Astrocyte (in vitro differentiated cells and primary cell): ENCODE measurements at regions not wholly inside any gene's neighbourhood (a gene's known extent, or its start where the extent isn't known, plus 50 kb on each side); places are given as distances from the start of the nearest gene placed in this dataset.

Source experiments
- DNase-seq: peaks from one replicate; pipeline ENCODE4 v3.0.0-alpha.2; 2010; ENCODE audit warnings: low read depth
- FAIRE-seq: peaks from 2 replicates; lab custom pipeline; 2011; peaks lifted over from hg19 to GRCh38; lab: Jason Lieb, UNC
- H2AFZ ChIP-seq: 2 replicates; pipeline ENCODE4 v1.6.0; 2012; ENCODE audit warnings: low read depth, low read length, inconsistent platforms
- H3K27ac ChIP-seq: 2 replicates; pipeline ENCODE4 v1.5.1; 2011; ENCODE audit warnings: low read depth, low read length, inconsistent platforms
- H3K27me3 ChIP-seq: 2 replicates; pipeline ENCODE4 v1.6.0; 2011; ENCODE audit warnings: low read length, inconsistent platforms; ENCODE audit not compliant: insufficient read depth
- H3K36me3 ChIP-seq: 2 replicates; pipeline ENCODE4 v1.5.1; 2011; ENCODE audit warnings: low read length, inconsistent platforms; ENCODE audit not compliant: insufficient read depth
- H3K4me1 ChIP-seq: 2 replicates; pipeline ENCODE4 v1.5.1; 2011; ENCODE audit warnings: low read length, inconsistent platforms; ENCODE audit not compliant: insufficient read depth
- H3K4me2 ChIP-seq: 2 replicates; pipeline ENCODE4 v1.6.0; 2012; ENCODE audit warnings: low read length, inconsistent platforms
- H3K4me3 ChIP-seq: 2 replicates; pipeline ENCODE4 v1.5.1; 2011; ENCODE audit warnings: low read depth, mild to moderate bottlenecking, low read length, inconsistent platforms; ENCODE audit not compliant: insufficient read depth
- H3K79me2 ChIP-seq: 2 replicates; pipeline ENCODE4 v1.6.0; 2012; ENCODE audit warnings: mild to moderate bottlenecking, low read length, inconsistent platforms; ENCODE audit not compliant: insufficient read depth
- H3K9ac ChIP-seq: 2 replicates; pipeline ENCODE4 v1.6.0; 2012; ENCODE audit warnings: mild to moderate bottlenecking, low read length, inconsistent platforms
- H3K9me3 ChIP-seq: 2 replicates; pipeline ENCODE4 v1.5.1; 2012; ENCODE audit warnings: low read depth, mild to moderate bottlenecking, low read length, inconsistent platforms; ENCODE audit not compliant: insufficient read depth
- H4K20me1 ChIP-seq: 2 replicates; pipeline ENCODE4 v1.6.0; 2012; ENCODE audit warnings: low read length, inconsistent platforms; ENCODE audit not compliant: insufficient read depth
- H3K27ac Mint-ChIP-seq: one replicate; pipeline ENCODE4 v1.8.0; 2021; ENCODE audit warnings: mild to moderate bottlenecking, mixed read lengths; ENCODE audit not compliant: unreplicated experiment
- H3K27me3 Mint-ChIP-seq: one replicate; pipeline ENCODE4 v1.8.0; 2021; ENCODE audit warnings: low read depth, mixed read lengths; ENCODE audit not compliant: unreplicated experiment
- H3K36me3 Mint-ChIP-seq: one replicate; pipeline ENCODE4 v1.8.0; 2021; ENCODE audit warnings: low read depth, mixed read lengths; ENCODE audit not compliant: unreplicated experiment
- H3K4me1 Mint-ChIP-seq: one replicate; pipeline ENCODE4 v1.8.0; 2021; ENCODE audit warnings: low read depth, mixed read lengths; ENCODE audit not compliant: unreplicated experiment
- H3K4me3 Mint-ChIP-seq: one replicate; pipeline ENCODE4 v1.8.0; 2021; ENCODE audit warnings: mild to moderate bottlenecking, moderate library complexity, mixed read lengths; ENCODE audit not compliant: unreplicated experiment
- H3K9me3 Mint-ChIP-seq: one replicate; pipeline ENCODE4 v1.8.0; 2021; ENCODE audit warnings: mild to moderate bottlenecking, mixed read lengths; ENCODE audit not compliant: unreplicated experiment
- EZH2 ChIP-seq: IDR thresholded peaks from 2 replicates; pipeline ENCODE4 v1.6.1; 2012; ENCODE audit warnings: mild to moderate bottlenecking, low read length, inconsistent platforms; ENCODE audit not compliant: insufficient read depth
- TF ChIP-seq, protein P1 (sequence below): IDR thresholded peaks from 2 replicates; pipeline ENCODE4 v1.5.1; 2011; ENCODE audit warnings: low read depth, mild to moderate bottlenecking, inconsistent platforms, low read length, moderate library complexity; ENCODE audit not compliant: insufficient read depth

DNA sequence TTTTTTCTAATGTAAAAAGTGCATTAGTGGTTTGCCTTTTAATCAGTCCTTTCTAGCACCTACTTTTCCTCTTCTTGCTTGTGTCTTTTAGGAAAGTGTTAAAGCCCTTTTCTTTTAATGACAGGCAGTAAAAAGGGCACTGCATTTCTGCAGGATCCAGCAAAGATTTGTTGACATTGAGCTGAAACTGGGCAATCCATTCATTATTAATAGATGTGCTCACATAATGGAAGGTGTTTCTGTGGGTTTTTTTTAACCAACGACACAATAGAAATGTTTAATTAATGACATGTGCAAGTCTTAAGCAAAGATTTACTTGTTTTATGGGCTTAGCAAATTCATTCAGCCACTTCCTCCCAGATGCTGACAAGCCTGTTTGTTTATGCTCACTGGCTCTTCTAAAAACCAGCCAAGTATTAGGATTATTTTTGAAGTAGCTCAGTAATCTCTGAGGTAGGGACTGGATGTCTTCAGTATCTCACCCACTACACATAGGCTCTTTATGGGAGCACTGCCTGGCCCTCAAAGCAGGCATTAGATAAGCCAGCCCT lies 1201.1 kb downstream of the SORCS1 start:
- Histone ChIP-seq H3K4me2 (no peak overlapping the region), H3K79me2 (no peaks in the 10 kb centered on the region), H2AFZ (no peak overlapping the region), H4K20me1 (no peaks in the 10 kb centered on the region), H3K27ac (no peak overlapping the region), H3K36me3 (no peaks in the 10 kb centered on the region), H3K9ac (no peak overlapping the region), H3K4me3 (no peak overlapping the region), H3K27me3 (no peaks in the 10 kb centered on the region), H3K9me3 (no peaks in the 10 kb centered on the region), H3K4me1 (no peaks in the 10 kb centered on the region)
- Mint-ChIP-seq H3K27ac (no peak overlapping the region), H3K4me1 (no peaks in the 10 kb centered on the region), H3K4me3 (no peak overlapping the region), H3K36me3 (no peaks in the 10 kb centered on the region), H3K27me3 (no peaks in the 10 kb centered on the region), H3K9me3 (no peaks in the 10 kb centered on the region)
- FAIRE-seq: no peak
- no peak for DNase-seq
- TF ChIP-seq, protein P1, sequence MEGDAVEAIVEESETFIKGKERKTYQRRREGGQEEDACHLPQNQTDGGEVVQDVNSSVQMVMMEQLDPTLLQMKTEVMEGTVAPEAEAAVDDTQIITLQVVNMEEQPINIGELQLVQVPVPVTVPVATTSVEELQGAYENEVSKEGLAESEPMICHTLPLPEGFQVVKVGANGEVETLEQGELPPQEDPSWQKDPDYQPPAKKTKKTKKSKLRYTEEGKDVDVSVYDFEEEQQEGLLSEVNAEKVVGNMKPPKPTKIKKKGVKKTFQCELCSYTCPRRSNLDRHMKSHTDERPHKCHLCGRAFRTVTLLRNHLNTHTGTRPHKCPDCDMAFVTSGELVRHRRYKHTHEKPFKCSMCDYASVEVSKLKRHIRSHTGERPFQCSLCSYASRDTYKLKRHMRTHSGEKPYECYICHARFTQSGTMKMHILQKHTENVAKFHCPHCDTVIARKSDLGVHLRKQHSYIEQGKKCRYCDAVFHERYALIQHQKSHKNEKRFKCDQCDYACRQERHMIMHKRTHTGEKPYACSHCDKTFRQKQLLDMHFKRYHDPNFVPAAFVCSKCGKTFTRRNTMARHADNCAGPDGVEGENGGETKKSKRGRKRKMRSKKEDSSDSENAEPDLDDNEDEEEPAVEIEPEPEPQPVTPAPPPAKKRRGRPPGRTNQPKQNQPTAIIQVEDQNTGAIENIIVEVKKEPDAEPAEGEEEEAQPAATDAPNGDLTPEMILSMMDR: no peak
- no peak for TF ChIP-seq EZH2

DNA sequence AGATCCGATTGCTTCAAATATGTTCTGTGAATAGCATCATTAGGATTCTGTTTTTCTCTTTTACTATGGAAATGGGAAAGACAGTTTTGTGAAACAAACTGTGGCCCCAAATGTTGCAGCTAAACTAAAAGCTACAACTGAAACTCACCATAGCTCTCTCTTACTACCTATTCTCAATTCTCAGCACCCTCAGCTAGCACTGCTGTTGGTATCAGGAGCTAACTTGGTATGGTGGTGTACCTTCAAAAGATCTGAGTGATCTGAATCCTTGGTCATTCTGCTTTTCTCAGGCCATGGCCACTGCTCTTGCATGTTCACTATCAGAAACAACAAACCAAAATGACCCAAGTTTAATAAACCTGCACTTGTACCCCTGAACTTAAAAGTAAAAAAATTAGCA lies 1208.0 kb downstream of the SORCS1 start:
- no peak overlapping the region for H3K9ac ChIP-seq
- TF ChIP-seq, protein P1: no peak
- TF ChIP-seq EZH2: no peak
- Mint-ChIP-seq H3K27ac (no peak overlapping the region), H3K9me3 (no peaks in the 10 kb centered on the region), H3K27me3 (peaks cover 8% of the 10 kb centered on the region), H3K4me1 (peaks cover 8% of the 10 kb centered on the region), H3K36me3 (no peaks in the 10 kb centered on the region), H3K4me3 (no peak overlapping the region)
- H2AFZ ChIP-seq: no peak overlapping the region
- no peak overlapping the region for H3K4me3 ChIP-seq
- FAIRE-seq (no peak), DNase-seq (no peak)
- no peaks in the 10 kb centered on the region for H3K27me3 ChIP-seq
- H4K20me1 ChIP-seq: no peaks in the 10 kb centered on the region
- no peak overlapping the region for H3K27ac ChIP-seq
- no peaks in the 10 kb centered on the region for H3K36me3 ChIP-seq
- peaks cover 5% of the 10 kb centered on the region for H3K4me1 ChIP-seq
- no peaks in the 10 kb centered on the region for H3K79me2 ChIP-seq
- H3K4me2 ChIP-seq: no peak overlapping the region
- no peaks in the 10 kb centered on the region for H3K9me3 ChIP-seq

DNA sequence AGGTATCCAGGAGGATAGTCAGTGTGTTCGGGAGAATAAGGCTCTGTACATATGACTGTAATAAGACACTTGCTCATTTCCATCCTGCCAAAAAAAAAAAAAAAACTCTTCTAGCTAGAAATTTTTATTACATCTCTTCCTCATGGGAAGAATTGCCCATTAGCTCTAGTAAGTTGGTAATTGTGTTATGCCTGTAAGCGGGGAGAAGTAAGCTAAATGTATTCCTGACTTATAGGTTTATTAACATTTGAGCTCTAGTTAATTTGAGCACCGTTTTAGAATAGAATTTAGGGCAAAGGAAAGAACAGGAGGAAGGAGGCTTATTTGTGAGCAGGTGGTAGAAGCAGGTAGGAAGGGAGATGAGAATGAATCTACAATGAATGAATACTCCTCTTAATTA lies 1210.6 kb downstream of the SORCS1 start:
- no peak overlapping the region for H3K4me3 ChIP-seq
- Mint-ChIP-seq H3K9me3 (no peaks in the 10 kb centered on the region), H3K4me1 (peaks cover 8% of the 10 kb centered on the region), H3K27ac (no peak overlapping the region), H3K27me3 (peaks cover 8% of the 10 kb centered on the region), H3K36me3 (no peaks in the 10 kb centered on the region), H3K4me3 (no peak overlapping the region)
- TF ChIP-seq, protein P1: no peak
- TF ChIP-seq EZH2: no peak
- no peaks in the 10 kb centered on the region for H4K20me1 ChIP-seq
- H3K4me2 ChIP-seq: no peak overlapping the region
- peaks cover 5% of the 10 kb centered on the region for H3K4me1 ChIP-seq
- DNase-seq (no peak), FAIRE-seq (no peak)
- H3K36me3 ChIP-seq: no peaks in the 10 kb centered on the region
- no peaks in the 10 kb centered on the region for H3K79me2 ChIP-seq
- H2AFZ ChIP-seq: no peak overlapping the region
- no peak overlapping the region for H3K27ac ChIP-seq
- no peaks in the 10 kb centered on the region for H3K27me3 ChIP-seq
- H3K9ac ChIP-seq: no peak overlapping the region
- H3K9me3 ChIP-seq: no peaks in the 10 kb centered on the region
